NCI-H1694 treated with DMSO at 0.1 percent for 48 hours (cell line): ENCODE measurements at regions not wholly inside any gene's neighbourhood (a gene's known extent, or its start where the extent isn't known, plus 50 kb on each side); places are given as distances from the start of the nearest gene placed in this dataset.

Experiments used
- DNase-seq: peaks from one replicate; lab custom pipeline; 2025; lab: John Stamatoyannopoulos, UW

GRCh38 chr3:178302966-178303930 lies 233.0 kb upstream of the KCNMB2 start:
- DNase-seq: no peak

- DNase-seq: no peak
These were observed 231.3 kb upstream of the KCNMB2 start for GRCh38 chr3:178304758-178305467.

GRCh38 chr3:178306432-178307115 lies 229.7 kb upstream of the KCNMB2 start:
- DNase-seq: no peak

- no peak for DNase-seq
These were observed 227.5 kb upstream of the KCNMB2 start for GRCh38 chr3:178308771-178309170.

- DNase-seq: no peak
These were observed 225.3 kb upstream of the KCNMB2 start for GRCh38 chr3:178310949-178311348.

GRCh38 chr3:178313716-178314115 lies 222.5 kb upstream of the KCNMB2 start:
- DNase-seq: no peak

GRCh38 chr3:178318340-178318739 lies 217.9 kb upstream of the KCNMB2 start:
- no peak for DNase-seq

- DNase-seq: no peak
These were observed 217.1 kb upstream of the KCNMB2 start for GRCh38 chr3:178318941-178319816.

GRCh38 chr3:178320456-178321351 lies 215.5 kb upstream of the KCNMB2 start:
- DNase-seq: peak; percentile 75

- DNase-seq: no peak
These were observed 211.9 kb upstream of the KCNMB2 start for GRCh38 chr3:178324356-178324755.

- DNase-seq: peak; percentile 37
These were observed 210.9 kb upstream of the KCNMB2 start for GRCh38 chr3:178325330-178325729.

GRCh38 chr3:178329936-178330335 lies 206.3 kb upstream of the KCNMB2 start:
- DNase-seq: no peak

- no peak for DNase-seq
These were observed 202.0 kb upstream of the KCNMB2 start for GRCh38 chr3:178334239-178334638.

- no peak for DNase-seq
These were observed 199.9 kb upstream of the KCNMB2 start for GRCh38 chr3:178336336-178336735.

GRCh38 chr3:178340506-178340905 lies 195.7 kb upstream of the KCNMB2 start:
- DNase-seq: no peak

GRCh38 chr3:178341636-178342035 lies 194.6 kb upstream of the KCNMB2 start:
- DNase-seq: no peak

GRCh38 chr3:178342111-178342510 lies 194.1 kb upstream of the KCNMB2 start:
- DNase-seq: no peak

- DNase-seq: no peak
These were observed 192.7 kb upstream of the KCNMB2 start for GRCh38 chr3:178343433-178344038.

- DNase-seq: no peak
These were observed 190.3 kb upstream of the KCNMB2 start for GRCh38 chr3:178345944-178346343.
